ENCODE measurements at regions not wholly inside any gene's neighbourhood (a gene's known extent, or its start where the extent isn't known, plus 50 kb on each side); places are given as distances from the start of the nearest gene placed in this dataset.

- no peak for TF ChIP-seq EZH2phosphoT487 (IDR thresholded peaks at IDR 0.05; ENCODE audit: borderline replicate concordance)
- no peak for TF ChIP-seq CTCF (conservative IDR thresholded peaks at IDR 0.05; ENCODE audit: low read length)
These were observed 75.9 kb upstream of the PCBD1 start for GRCh38 chr10:70964245-70964644.

Data from Loucy (cell line).